T follicular helper cell (primary cell): ENCODE measurements at regions not wholly inside any gene's neighbourhood (a gene's known extent, or its start where the extent isn't known, plus 50 kb on each side); places are given as distances from the start of the nearest gene placed in this dataset.

Experiments used
- DNase-seq: peaks from one replicate; pipeline ENCODE4 v3.0.0-alpha.2; 2020; ENCODE audit warnings: low read depth

DNA sequence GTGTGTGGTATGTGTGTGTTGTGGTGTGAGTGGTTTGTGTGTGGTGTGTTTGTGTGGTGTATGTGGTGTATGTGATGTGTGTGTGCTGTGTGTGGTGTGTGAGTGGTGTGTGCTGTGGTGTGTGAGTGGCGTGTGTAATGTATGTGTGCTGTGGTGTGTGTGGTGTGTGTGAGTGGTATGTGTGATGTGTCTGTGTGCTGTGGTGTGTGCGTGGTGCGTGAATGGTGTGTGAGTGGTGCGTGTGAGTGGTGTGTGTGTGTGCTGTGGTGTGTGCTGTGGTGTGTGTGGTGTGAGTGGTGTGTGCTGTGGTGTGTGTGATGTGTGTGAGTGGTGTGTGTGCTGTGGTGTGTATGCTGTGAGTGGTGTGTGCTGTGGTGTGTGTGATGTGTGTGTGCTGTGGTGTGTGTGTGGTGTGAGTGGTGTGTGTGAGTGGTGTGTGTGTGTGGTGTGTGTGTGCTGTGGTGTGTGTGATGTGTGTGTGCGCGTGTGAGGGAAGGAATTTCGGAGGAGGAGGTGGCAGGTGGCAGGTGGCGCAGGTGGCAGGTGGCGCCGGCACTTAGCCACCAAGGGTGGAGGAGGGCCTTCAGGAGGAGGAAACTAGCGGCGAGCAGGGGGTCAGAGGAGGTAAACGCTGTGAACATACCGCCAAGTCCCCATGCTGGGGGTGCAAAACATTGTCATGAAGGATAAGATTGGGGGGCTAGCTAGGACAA, 191.8 kb downstream of the MELK start:
- no peak for DNase-seq

DNA sequence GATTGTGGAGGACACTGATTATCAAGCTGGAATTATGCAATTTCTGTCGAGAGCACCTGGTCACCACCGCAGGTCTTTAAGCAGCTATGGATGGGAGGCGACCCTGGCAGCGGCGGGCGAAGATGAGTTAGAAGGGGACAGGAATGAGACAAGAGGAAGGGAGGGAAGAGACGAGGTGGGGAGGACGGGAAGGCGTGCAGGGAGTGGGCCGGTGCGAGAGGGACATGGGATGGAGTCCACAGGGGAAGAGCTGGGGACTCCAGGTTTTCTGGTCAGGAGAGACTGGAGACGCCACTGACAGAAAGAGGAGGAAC, 192.3 kb downstream of the MELK start:
- DNase-seq = no peak

DNA sequence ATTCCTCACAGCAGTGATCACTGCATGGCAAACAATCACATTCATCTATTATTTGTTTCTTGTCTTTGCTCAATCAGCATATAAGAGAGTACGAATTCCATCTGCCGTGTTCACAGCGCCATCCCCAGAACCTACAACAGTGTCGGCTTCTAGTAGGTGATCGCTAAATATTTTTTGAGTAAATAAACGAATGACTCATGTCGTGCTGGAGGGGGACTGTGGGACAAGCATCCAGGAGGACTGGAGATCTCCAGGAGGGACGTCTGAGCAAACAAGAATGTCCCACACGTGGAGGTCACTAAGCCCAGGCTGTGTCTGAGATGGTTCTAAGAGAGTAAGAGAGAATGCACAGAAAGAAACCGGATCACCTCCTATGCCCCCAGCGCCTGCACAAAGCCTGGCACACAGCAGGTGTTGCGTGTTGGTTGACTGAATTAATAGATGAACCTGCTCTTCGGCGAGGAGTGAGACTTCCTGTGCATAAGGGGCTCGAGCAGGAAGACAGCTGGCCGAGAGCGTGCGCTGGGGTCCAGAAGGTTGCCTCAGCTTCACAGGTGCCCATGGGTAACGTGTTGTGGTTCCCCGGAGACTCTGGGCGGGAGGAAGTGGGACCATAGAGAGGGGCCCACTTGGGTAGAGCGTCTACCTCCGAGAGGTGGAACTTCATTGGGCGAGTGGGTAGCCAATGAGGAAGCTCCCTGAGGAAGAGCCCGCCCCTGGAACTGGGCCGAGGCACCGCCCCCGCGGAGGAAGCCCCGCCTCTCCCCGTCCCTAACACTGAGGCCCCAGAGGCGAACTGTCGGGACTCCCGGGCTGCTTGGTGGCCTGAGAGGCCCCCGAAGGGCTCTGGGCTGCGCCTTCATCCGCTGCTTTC, 193.0 kb downstream of the MELK start:
- peak; percentile 83 for DNase-seq

DNA sequence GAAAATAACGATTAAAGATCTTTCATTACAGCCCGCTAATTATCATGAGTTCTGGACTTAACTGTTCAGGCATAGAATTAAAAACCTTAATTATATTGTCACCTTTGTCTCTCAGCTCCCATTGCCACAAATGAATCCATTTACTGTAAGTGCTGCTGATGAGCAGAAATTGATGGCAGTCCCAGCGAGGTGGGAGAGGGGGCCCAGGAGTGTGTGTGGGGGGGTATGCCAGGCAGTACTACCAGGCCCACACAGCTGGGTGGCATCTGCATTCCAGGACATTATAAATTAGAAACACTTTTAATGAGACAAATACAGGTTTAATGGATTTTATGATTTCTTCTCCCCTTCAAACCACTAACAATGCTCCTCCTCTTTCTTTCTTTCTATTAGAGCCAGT, 196.0 kb downstream of the MELK start:
- no peak for DNase-seq

DNA sequence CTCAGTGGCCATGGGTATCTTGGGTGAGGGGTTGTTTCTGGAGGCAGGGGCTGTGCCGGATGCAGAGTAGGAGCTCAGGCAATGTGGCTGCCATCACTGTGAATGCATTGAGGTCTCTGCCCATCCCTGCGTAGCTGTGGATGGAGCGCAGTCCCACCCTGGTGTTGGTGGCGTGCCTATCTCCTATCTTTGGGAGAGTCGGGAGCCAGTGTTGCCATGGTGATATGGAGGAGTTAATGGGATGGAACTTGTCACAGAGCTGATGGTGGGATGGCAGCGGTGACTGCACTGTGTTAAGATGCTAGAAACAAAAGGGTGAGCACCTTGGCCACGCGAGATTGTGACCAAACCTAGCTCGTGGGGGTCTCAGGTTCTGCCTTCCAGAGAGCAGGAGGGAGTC, 197.3 kb downstream of the MELK start:
- no peak for DNase-seq

DNA sequence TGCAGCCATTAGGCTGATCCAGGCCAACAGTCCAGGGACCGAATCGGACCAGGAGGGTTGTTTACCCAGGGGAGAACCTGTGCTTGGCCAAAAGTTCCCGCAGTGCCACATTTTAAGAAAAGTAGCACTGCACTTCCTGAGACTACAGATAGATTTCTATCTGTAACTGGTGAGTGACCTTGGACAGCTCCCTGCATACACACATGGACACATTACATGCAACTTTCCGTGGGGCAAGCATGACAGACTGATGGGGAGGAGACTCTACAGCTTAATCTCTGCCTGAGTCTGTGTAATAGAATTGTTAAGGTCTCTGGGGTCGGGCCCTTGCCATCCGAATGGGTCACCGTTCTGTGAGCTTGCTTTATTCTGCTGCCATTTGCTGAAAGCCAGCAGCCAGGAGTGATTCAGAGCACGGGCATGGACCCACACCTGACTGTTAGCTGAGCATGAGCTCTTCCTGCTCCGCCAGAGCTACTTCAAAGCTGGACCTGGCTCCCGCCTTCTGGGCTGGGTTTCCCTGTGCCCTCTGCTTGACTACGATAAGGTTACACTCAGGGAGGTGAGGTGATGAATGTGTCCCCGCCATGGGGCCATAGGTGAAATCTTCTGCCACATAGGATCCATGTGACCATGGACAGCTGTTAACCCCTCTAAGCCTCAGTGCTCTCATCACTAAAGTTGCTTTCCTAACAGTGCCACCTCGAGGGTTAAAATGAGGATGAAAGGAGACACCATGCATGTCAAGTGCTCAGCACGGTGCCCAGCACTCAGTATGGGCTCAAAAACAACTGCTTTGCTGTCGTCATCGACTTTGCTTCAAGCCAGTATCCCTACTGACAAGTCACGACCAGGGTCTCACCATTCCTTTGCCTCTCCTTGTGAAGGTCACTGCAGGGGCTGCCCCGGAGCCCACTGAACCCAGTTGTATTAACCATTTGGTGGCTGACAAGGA, 200.0 kb downstream of the MELK start:
- no peak for DNase-seq

DNA sequence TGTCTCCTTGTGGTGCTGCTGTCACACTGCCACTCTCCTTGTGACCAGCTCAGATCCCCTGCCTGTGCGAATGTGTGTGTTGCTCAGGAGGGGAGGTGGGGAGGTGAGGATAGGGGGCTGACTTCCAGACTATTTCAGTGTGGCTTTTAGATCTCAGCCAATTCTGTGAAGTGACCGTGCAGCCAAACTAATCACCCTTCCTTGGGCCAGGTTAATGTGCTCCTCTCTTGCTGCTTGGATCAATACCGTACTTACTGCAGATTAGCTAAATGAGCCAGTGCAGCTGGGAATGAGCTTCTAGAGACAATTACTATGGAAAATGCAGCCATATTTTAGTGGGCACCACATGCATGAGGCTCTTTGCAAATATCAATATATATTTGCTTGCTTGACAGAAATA, 206.0 kb downstream of the MELK start:
- DNase-seq = no peak

DNA sequence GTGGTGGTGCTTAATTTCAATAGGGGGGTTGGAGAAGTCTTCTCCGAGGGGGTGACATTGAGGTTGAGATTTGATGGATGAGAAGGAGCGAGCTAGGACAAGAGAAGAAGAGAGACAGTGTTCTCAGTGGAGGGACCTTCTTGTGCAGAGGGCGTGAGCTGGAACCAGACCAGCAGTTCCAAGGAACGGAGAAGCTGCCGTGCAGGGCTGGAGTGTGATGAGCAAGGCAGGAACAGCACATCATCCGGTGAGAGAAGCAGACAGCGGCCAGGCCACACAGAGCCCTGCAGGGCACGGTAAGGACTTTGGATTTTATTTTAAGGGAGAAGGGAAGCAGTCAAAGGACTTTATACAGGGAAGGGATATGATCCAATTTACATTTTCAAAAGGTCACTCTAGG, 206.9 kb downstream of the MELK start:
- DNase-seq = no peak

DNA sequence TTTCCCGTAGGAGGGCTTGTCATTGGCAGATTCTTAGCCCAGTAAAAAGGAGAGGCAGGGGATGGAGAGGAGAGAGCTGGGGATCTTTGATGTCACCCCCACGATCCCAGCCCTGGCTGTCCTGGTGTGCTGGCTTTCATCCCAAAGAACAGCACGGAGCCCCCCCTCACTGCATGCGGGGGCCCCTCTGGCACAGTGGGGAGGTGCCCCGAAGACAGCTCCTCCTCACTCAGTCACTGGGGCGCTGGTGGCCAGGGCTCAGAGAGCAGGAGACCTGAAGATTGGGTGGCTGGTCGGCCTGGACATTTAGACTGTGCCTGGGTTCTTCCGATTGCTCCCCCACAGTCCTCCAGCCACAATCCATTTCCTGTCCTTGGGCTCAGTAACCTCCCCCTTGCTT, 207.5 kb downstream of the MELK start:
- DNase-seq = no peak

DNA sequence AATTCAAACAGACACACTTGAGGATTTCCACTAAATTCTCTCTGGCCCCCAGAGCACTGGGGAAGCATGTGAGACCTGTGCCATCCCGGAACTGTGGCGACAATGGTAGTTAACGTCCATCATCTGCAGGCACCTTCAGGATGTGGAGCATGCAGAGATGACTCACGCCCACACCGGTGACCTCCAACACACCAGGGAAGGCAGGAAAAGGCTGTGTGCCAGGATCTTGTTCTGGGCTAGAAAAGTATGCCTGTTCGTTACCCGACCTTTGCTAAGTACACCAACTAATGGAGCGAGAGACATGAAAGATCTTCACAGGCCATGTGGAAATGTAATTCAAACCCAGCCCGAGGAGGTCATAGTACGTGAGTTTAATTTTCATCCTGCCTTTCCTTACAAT, 208.8 kb downstream of the MELK start:
- no peak for DNase-seq
